ENCODE measurements at regions not wholly inside any gene's neighbourhood (a gene's known extent, or its start where the extent isn't known, plus 50 kb on each side); places are given as distances from the start of the nearest gene placed in this dataset.
"Not testable (repeated sequence)": the region's sequence is repeated elsewhere in the genome, so short reads cannot be mapped to it uniquely, and the experiment has no call there.

DNA sequence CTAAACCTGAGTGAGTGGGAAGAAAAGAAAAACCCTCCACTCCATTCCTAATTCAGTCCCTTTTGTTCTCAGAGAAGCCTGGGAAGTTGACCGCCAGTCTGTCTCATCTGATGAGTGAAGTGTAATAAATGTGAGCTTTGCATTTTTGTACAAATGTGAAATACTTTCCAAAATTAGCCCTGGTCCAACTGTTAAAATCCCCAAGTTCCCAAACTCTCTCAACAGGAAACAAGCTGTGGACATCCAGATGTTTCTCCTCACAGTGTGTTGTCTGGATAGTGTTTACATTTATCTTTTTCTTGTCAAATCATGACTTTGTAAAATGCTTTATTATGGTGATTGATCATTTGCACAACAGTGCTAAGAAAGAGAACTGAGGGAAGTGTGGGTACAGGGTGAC, 145.1 kb downstream of the TM2D1 start:
- no peak for FAIRE-seq

DNA sequence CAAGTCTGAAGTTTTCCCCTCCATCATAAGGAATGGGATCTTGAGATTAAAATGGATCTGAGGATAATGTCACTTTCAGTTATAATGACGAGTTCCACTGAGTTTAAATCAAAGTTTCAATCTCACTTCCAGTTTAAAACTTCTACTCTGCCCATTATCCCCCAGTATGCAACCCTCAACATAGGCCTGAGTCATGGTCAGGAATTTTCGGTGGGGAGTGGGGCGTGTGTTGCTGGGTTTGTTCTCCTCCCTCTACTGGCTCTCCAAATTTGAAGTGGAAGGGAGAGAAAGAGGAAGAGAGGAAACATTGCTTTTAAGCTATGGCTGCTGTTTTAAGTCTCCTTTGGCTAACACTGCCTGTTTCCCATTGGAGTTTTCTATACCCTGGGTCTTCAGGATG, 152.9 kb downstream of the TM2D1 start:
- no peak for FAIRE-seq

DNA sequence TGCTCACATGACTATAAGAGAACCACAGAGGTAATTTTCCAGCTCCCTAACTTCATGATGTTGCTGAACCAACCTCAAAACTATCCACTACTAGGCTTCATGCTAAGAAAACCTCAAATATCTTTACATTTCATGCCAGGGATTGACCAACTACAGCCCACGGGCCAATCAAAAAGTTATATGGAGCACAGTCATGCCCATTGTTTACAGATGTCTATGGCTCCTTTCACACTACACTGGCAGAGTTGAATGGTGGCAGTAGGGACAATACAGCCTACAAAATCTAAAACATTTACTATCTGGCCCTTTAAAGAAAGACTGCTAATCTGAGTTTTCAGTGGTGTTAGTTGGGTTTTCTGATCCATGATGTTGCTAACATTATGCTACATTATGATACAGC, 154.8 kb downstream of the TM2D1 start:
- no peak for FAIRE-seq

DNA sequence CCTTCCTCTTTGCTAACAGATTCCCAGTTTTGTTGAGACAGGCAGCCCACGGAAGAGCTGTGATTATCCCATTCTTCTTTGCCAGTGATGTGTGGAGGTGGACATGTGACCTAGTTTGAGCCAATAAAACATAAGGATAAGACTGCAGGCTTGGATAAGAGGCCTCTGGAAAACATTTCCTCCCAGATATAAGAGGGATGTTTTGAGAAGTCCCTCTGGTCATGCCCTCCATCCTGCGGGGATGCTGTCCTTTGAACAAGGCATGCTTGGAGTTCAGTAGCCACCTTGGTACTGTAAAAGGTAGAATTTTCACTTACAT, 155.7 kb downstream of the TM2D1 start:
- no peak for FAIRE-seq

DNA sequence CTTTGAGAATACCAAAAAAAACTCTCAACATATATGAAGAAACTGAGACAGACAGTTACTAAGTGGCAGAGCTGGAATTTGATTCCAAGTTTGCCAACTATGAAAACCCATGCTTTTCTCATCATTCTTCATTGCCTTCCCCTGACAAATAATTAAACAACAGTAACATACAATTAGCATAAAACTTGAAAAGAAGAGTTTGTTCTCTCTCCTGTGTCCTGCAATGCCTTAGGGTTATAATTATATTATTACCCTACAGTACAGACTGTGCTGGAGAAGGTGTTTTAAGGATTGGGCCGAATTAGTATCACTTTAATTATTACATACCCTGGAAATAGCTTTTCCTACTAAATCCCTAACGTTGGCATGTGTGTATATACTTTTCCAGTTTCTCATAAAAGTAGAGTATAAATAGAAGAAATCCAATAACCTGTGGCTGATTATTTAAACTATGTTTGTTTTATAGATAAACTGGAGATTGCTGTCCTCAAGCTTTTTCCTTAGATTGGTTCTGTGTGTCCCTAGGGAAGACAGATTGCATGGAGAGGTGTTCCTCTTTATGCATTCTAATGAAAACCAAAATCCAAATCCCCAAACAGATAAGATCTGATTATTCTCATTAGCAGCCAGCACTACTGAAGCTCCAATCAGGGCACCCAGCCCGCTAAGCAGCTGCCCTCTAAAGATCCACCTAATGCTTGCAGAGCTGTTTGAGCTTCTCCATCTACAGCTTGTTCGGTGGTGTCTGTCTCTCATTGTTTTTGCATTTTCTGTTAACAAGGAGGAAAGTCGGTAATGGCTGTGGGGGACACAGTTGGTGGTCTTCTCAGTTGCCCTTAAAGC, 156.3 kb downstream of the TM2D1 start:
- no peak for FAIRE-seq

DNA sequence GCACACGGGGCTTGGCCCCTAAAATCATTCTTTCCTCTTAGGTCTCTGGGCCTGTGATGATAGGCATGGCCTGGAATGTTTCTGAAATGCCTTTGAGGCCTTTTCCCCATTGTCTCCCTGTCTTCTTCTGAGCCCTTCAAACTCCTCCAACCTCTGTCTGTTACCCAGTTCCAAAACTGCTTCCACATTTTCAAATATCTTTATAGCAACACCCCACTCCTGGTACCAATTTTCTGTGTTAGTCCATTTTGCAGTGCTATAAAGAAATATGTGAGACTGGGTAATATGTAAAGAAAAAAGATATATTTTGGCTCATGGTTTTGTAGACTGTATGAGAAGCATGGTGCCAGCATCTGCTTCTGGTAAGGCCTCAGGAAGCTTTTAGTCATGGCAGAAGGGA, 158.8 kb downstream of the TM2D1 start:
- FAIRE-seq = no peak

DNA sequence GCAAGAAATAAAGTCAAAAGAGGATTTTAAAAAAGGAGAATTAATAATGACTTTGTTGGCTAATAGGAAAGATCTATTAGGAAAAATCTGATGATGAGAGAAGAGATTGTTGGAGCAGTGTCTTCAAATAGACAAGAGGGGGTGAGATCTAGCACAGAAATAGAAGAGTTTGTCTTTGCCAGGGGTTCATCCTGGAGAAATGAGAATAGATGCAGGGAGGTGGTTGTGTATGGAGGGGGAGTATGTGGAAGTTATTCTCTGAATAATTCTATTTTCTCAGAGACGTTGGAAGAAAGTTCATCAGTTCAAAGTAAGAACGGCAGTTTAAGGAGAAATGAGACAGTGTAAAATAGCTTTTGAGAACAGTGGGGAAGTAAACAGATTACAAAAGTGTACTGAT, 161.3 kb downstream of the TM2D1 start:
- FAIRE-seq = no peak

DNA sequence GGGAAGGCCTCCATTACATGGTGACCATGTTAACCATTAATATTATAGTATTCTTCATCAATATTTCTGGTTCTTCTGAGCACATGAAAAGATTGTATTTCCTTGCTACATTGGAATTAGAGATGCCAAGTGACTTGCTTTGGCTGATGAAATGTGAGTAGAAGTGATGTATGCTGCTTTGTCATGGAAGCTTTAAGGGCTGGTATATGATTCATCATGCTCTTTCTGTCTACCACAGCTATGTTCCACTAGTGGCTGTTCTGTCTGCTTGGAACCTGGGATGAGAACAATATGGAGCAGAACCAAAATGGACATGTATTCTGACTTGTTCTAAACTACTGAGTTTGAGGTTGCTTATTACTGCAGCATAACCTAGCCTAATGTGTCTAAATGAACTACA, 163.3 kb downstream of the TM2D1 start:
- FAIRE-seq = no peak

DNA sequence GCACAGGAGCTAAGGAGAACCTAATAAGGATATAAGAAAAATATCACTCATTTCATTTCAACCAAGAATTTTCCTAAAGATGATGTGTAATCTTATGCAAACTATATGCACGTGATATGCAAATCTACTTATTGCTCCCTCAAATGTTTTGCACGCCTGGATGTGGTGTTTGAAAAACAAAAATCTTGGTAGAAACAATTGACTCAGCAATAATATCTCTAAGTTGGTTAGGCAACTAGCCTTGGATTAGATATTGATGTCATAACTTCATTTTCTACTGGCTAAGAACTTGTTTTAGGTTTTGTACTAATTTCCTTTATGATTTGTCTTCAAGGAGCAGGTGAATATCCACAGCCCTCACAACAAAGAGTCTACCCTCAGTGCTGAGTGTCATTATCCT, 164.6 kb downstream of the TM2D1 start:
- FAIRE-seq = no peak

DNA sequence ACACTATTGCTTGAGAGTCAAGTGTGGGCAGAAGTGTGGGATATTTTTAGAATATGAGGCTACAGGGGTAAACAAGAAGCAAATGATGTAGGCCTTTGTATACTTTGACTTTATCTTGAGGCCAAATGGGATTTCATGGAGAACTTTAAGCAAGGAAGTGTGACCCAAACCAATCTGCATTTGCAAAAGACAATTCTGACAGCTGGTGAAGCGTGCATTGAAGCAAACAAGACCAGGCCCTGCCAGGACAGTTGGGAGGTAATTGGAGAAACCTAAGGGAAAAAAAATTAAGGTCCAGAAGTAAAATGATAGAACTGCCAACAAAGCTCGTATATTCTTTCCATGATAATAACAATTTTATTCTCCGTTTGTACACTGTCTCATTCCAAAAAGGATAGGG, 168.3 kb downstream of the TM2D1 start:
- FAIRE-seq = no peak

DNA sequence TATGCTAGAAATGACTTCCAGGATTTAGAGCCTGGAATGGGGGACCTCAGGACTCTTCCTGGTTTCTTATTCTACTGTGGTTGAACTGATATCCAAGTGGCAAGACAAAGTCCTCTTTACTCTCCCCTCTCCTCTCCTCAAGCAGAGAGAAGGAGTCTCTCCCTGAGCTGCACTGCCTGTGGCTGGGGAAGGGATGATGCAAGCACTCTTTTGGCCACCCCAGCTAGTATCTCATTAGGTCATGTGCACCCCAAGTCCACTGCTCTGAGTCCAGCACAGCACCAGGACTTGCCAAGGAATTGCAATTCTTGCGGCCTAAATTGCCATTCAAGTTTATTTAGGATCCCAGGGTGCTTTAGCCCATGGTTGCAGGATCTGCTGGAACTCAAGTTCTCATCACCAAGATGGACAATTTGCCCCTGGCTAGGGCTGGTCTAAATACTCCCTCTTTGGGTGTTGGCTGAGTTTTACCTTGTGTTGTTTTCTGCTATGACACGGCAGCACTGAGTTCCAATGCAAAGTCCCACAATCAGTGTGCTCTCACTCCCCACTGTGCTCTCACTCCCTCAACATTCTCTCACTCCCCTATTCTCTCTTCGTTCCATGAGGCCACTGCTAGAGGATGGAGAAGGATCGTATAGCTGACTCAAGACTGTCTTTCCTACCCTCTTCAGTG, 172.2 kb downstream of the TM2D1 start:
- no peak for FAIRE-seq

DNA sequence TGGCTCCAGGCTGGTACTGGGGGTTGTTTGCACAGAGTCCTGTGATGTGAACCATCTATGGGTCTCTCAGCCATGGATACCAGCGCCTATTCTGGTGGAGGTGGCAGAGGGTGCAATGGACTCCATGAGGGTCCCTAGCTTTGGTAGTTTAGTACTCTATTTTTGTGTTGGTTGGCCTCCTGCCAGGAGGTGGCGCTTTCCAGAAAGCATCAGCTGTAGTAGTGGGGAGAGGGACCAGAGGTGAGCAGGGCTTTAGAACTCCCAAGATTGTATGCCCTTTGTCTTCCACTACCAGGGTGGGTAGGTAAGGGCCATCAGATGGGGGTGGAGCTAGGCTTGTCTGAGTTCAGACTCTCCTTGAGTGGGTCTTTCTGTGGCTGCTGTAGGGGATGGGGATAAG, 177.6 kb downstream of the TM2D1 start:
- FAIRE-seq = not testable (repeated sequence)

DNA sequence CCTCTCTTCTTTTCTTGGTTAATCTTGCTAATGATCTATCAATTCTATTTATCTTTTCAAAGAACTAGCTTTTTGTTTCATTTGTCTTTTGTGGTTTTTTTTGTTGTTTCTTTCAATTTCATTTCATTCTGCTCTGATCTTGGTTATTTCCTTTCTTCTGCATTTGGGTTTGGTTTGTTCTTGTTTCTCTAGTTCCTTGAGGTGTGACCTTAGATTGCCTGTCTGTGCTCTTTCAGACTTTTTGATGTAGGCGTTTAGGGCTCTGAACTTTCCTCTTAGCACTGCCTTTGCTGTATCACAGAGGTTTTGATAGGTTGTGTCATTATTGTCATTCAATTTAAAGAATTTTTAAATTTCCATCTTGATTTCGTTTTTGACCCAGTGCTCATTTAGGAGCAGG, 180.1 kb downstream of the TM2D1 start:
- FAIRE-seq = not testable (repeated sequence)

DNA sequence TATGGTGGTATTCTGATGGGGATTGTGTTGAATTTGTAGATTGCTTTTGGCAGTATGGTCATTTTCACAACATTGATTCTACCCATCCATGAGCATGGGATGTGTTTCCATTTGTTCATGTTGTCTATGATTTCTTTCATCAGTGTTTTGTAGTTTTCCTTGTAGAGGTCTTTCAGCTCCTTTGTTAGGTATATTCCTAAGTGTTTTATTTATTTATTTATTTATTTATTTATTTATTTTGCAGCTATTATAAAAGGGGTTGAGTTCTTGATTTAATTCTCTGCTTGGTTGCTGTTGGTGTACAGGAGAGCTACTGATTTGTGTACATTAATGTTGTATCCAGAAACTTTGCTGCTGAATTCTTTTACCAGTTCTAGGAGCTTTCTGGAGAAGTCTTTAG, 181.4 kb downstream of the TM2D1 start:
- not testable (repeated sequence) for FAIRE-seq

DNA sequence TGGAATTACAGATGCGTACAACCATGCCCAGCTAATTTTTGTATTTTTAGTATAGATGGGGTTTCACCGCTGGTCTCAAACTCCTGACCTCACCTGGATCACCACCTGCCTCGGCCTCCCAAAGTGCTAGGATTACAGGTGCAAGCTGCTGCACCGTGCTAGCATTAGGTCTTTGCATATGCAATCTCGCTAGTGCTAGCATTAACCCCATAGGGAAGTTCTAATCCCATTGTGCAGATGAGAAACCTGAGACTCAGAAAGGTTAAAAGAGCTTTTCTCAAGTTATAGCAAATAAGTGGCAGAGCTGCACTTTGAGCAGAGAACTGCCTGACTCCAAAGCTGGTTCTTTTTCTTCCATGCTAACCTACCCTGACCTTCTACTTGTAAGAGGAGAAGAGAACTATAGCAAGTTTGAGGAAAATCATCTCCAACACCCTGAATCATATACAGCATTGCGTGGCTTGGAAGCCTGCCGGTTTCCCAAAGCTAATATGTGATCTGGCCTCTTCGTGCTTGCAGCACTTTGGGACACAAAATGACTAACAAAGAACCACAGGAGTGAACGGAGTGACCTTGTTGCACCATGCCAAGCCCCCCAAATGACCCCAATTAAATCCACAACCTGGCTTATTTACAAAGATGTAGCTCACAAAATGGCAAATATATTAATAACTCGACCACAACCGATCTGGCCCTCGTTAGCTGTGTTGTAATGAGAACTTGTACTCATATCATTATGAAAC, 185.1 kb downstream of the TM2D1 start:
- FAIRE-seq = no peak

DNA sequence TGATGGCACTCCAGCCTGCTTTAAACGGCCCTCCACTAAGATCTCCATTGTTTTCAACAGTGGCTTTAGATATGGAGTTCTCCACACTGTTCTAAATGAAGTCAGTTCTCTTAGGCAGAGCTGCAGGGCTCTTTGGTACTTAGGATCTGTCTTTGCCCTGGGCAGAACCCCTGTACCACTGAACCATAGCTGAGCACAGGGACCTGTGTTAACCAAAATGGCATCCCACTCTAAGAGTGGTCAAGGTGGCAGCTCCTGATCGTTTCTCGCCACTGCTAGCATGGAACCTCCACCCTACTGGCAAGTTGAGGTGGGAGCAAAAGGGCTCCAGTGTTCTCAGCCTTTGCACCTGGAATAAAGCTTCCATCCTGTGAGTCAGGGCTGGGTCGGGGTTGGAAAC, 186.7 kb downstream of the TM2D1 start:
- FAIRE-seq = no peak

DNA sequence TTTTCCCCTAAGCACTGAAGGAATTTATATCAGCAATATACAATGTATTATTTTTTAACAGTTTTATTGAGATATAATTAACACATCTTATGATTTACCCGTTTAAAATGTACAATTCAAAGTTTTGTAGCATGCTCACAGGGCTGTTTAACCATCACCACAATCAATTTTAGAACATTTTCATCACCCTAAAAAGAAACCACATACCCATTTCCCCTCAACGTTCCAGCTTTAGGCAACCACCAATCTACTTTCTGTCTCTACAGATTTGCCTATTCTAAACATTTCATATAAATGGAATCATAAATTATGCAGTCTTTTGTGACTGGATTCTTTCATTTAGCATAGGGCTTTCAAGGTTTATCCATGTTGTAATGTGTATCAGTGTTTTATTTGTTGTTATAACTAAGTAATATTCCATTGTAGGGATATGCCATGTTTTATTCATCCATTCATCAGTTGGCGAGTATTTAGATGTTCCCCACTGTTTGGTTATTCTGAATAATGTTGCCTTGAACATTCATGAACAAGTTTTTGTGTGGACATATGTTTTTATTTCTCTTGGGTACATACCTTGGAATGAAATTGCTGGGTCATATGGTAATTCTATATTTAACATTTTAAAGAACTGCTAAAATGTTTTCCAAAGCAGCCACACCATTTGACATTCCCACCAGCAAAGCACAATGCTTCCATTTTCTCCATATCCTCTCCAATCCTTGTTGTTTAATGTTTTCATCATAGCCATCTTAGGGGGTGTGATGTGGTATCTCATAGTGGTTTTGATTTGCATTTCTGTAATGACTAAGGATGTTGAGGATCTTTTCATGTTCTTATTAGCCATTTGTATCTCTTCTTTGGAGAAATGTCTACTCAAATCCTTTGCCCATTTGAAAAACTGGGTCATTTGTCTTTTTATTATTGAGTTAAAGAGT, 188.5 kb downstream of the TM2D1 start:
- no peak for FAIRE-seq

DNA sequence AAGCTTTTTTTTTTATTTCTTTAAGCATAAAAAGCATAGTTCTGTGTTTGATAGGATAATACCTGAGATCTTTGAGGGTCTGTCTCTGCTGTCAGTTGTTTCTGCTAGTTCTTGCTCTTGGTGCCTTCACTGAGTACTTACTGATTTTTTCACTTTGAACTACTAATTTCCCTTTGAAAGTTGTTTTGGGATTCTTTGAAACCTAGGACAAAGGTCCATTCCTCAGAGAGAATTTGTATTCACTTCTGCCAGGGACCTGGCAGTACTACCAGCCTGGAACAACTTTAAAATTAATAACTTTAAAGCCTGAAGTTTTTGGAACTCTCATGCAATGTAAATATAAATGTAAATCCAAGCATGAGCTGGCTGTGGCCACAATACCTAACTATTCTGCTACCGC, 190.1 kb downstream of the TM2D1 start:
- no peak for FAIRE-seq

DNA sequence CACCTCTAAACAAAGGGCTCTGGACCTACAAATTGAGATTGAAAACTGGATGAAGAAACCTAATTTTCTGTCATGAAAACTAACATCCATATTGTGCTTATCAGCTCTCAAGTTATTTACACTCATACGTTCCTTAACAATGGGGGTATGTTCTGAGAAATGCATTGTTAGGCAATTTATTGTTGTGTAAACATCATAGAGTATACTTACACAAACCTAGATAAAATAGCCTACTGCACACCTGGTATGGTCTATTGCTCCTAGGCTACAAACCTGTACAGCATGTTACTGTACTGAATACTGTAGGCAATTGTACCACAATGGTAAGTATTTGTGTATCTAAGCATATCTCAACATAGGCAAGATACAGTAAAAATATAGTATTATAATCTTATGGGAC, 191.4 kb downstream of the TM2D1 start:
- FAIRE-seq = no peak

DNA sequence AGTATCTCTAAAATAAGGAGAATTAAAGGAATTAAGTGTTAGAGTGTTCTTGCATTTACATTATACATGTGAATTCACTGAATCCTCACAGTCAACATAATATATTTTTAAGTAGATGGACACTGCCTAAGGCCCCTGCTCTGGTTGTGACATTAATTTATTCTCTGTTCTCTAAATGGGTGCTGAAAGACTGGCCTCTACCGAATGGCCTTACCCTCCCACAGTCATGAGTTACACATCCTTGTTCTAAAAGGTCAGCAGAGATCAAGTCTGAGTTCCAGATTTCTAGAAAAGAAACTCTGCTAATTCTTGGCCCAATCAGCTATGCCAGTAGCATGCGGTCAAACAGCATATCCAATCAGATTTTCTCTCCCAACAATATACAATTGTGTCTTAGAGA, 193.2 kb downstream of the TM2D1 start:
- no peak for FAIRE-seq

DNA sequence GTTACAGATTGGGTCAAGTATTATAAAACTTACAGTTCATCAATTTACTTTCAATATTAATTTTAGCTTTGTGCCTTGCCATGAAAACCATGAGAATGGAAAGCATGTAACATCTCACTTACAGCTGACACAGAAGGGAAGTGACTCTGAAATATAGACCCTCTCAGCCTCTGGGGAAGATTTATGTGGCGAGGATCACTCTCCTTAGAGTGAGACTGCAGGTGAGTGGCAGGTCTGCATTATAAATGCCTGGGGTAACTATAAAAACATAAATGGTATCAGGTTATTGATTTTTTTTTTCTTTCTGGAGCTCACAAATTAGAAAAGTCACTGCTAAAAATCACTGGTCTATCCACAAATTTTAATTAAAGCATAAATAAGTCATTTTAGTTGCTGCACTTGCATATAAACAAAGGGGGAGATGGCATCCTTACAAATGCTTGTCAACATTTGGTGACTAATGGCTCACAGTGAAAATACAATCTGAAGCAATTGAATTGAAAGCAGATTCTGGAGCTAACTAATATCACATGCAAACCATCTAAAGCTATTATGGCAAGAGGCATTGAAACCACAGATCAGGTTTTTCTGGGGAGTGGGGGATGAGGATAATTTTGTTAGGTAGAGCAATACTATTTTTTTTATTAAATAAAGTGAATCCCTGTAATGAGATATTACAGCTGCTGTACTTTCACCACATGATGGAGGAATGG, 200.9 kb downstream of the TM2D1 start:
- FAIRE-seq = no peak

DNA sequence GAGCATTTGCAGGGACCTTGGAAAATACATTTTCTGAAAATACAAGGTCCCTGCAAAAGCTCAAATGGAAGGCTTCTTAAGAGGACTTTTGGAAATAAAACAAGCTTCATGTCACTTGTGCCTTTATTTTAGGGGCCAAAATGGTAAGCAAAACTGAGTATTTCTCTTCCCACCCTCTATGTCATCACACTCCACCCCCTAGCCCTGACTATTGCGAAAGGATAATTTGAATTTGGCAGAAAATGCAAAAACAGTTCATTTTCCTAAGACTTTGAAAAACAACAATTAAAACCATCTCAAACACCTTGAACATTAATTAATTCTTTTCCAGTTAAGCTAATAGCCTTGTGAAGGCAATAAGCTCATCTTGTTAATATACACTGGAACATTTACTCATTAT, 201.7 kb downstream of the TM2D1 start:
- FAIRE-seq = no peak

Measured in colon (tissue), 2 donors.